Activated CD4-positive, alpha-beta T cell treated with anti-CD3 and anti-CD28 coated beads for 1 hour (primary cell): ENCODE measurements at regions not wholly inside any gene's neighbourhood (a gene's known extent, or its start where the extent isn't known, plus 50 kb on each side); places are given as distances from the start of the nearest gene placed in this dataset.
"Not testable (repeated sequence)": the region's sequence is repeated elsewhere in the genome, so short reads cannot be mapped to it uniquely, and the experiment has no call there.

Experiments used
- DNase-seq: peaks from one replicate; pipeline ENCODE4 v3.0.0-alpha.2; 2020

DNA sequence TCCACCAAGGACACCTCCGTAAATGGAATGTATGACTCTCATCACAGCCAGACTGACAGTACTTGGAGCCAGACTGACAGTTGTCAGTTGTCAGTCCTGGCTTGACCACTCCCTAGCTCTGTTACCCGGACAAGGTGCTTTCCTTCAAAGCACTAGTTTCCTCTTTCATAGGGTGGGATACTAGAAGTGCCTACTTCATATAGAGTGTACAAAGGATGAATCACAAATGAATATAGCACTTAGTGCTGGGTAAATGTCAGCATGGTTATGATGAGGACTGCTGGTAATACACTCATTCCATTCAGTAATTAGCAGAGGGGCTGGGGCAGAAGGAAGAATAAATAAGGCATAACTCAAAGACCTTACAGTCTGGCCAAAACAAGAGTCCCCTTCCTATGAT lies 91.4 kb downstream of the ARL4C start:
- DNase-seq, result no peak

GRCh38 chr2:234404957-234405356 lies 91.9 kb downstream of the ARL4C start:
- DNase-seq, result no peak

- DNase-seq, result no peak
Observed at GRCh38 chr2:234403751-234404150, 93.1 kb downstream of the ARL4C start.

DNA sequence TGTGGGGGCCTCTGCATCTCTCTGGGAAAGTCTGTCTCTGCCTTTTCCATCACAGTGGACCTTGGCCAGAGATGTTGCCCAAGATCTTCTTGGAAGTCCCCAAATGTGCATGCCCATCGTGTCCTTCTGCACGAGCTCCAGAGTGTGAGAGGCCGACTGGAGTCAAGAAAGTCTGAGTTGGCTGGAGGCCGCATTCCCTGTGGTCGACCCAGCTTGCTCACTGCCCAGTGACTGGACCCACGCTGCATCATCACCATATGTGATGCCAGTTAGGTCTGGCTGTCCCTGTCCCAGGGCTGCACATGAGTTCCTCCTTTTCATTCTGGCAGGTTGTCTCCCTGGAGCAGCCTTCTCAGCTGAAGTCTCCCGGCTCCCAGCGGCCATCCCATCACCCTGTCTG lies 93.8 kb downstream of the ARL4C start:
- no peak for DNase-seq

GRCh38 chr2:234401426-234401825 lies 95.5 kb downstream of the ARL4C start:
- no peak for DNase-seq

GRCh38 chr2:234399451-234400246 lies 97.2 kb downstream of the ARL4C start:
- DNase-seq, result no peak

DNA sequence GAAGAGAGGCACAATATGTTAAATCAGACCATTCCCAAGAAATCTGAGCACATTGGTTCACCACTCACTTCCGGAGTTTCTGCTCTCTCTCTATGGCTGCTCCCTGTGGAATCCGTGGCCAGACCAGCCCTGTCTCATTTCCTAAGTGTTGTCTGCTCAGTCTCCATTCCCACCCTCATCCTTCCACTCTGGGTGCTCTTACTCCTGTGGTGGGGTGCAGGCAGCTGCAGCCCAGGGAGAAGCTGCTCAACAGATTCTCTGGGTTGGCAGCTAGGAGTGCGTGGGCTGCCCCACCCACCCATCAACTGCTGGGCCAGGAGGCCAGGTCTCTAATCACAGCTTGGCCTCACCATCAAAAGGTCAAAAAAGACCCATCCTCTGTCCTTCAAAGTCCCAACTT lies 98.3 kb downstream of the ARL4C start:
- no peak for DNase-seq

- no peak for DNase-seq
Observed at GRCh38 chr2:234395891-234396420, 100.9 kb downstream of the ARL4C start.

GRCh38 chr2:234394450-234394849 lies 102.4 kb downstream of the ARL4C start:
- DNase-seq, result no peak

GRCh38 chr2:234393354-234393753 lies 103.5 kb downstream of the ARL4C start:
- DNase-seq, result no peak

- no peak for DNase-seq
Observed at GRCh38 chr2:234392041-234392615, 104.8 kb downstream of the ARL4C start.

GRCh38 chr2:234391625-234392024 lies 105.3 kb downstream of the ARL4C start:
- no peak for DNase-seq

DNA sequence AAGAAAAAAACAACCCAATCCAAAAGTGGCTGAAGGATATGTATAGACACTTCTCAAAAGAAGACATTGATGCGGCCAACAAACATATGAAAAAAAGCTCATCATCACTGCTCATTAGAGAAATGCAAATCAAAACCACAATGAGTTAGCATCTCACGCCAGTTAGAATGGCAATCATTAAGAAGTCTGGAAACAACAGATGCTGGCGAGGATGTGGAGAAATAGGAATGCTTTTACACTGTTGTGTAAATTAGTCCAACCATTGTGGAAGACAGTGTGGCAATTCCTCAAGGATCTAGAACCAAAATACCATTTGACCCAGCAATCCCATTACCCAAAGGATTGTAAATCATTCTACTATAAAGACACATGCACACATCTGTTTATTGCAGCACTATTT lies 107.2 kb downstream of the ARL4C start:
- not testable (repeated sequence) for DNase-seq

- DNase-seq, result no peak
Observed at GRCh38 chr2:234388591-234388990, 108.3 kb downstream of the ARL4C start.

- no peak for DNase-seq
Observed at GRCh38 chr2:234386971-234387370, 109.9 kb downstream of the ARL4C start.

DNA sequence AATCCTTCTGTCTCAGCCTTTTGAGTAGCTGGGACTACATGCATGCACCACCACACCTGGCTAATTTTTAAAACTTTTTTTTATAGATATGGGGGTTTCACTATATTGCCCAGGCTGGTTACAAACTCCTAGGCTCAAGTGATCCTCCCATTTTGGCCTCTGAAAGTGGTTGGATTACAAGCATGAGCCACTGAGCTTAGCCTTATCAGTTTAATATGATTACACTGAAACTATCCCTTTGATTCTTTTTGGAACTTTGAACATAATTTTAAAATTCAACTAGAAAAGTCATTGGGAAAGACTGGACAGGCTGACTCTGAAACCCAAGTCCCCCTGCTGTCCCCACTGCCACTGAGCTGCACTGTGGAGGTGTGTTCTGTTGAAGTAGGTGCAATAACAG lies 114.8 kb downstream of the ARL4C start:
- DNase-seq, result no peak

DNA sequence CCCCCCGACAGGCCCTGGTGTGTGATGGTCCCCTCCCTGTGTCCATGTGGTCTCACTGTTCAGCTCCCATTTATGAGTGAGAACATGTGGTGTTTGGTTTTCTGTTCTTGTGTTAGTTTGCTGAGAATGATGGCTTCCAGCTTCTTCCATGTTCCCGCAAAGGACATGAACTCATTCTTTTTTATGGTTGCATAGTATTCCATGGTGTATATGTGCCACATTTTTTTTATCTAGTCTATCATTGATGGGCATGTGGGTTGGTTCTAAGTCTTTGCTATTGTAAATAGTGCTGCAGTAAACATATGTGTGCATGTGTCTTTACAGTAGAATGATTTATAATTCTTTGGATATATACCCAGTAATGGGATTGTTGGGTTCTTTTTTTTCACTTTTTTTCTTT lies 117.9 kb downstream of the ARL4C start:
- DNase-seq, result not testable (repeated sequence)

DNA sequence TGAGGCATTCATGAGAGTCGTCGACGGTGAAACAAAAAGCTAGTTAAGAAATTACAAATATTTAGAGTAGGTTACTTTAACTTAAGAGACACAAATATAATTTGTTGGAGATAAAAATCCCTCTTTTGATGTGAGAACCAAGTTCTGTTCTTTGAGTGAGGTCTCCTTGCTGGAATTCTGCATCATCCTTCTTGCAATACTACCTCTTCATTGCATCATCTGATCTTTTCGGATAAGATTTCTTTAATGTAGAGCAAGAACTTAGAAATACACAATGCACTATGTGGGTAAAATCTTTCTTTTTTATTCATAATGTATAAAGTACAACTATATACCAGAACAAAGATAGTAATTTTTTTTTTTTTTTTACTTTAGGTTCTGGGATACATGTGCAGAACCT lies 118.4 kb downstream of the ARL4C start:
- DNase-seq, result no peak

GRCh38 chr2:234377761-234378391 lies 119.0 kb downstream of the ARL4C start:
- no peak for DNase-seq

DNA sequence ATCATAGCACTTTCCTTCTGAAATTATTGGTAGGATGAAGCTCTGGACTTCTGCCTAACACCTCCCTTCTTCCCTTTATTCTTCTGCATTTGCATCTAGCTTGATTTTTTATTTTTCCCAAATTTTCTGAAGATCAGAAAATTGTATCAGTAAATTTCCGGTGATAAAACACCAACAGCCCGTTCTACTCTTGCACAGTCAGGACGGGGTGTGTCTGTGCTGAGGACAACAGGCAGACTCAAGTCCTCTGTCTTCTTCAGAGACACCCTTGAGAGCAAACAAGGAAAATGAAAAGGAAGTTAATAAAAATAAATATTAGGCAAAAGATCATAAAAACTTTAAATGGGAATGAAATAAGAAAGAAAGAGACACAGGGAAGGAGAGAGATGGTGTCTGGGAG lies 120.7 kb downstream of the ARL4C start:
- DNase-seq, result no peak

DNA sequence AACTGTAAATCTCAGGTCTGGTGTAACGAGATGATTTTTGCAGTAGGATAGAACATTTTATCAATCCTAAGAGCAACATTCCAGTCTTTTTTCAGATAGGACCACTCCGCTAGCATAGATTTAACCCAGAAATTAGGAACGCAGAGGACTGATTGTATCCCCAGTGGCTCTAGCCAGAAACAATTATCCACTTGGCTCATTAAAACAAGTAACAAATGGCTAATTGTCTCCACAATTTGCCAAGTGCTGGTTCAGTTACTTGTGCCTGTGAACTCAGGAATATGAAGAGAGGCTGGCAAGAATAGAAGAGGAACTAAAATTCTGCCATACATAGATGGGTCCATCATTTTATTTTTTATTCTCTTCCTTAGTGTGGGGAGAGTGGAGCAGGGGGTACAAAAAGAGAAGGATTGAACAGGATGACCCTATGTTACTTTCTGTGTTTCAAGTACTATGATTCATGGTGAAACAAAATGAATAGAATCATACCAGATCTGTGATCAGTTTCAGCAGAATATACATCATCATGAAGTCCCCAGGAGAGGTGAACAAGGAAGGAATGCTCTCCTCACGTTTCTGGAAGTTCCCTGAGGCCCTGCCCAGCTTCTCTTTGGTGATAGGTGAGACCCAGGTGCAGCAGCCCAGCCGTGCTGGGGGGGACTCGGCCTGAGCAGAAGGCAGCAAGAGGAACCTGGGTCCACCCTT lies 121.6 kb downstream of the ARL4C start:
- DNase-seq, result no peak

- no peak for DNase-seq
Observed at GRCh38 chr2:234374736-234375135, 122.1 kb downstream of the ARL4C start.

DNA sequence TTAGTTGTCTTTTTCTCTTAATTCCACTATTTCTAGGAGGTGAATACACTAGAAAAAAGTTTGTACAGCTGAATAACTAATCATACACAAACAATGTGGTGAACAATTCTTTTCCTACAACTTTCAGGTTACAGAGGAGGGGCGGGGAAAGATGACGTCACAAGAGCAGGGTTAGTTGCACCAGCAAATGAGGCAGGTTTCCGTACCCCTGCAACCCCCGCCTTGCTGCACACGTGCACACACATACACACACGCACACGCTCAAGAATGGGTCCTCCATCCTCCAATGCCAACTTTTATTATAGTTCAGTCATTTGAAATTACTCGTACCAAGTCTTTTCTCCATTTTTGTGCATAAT lies 122.8 kb downstream of the ARL4C start:
- no peak for DNase-seq
